PC-9 (cell line): ENCODE measurements at regions not wholly inside any gene's neighbourhood (a gene's known extent, or its start where the extent isn't known, plus 50 kb on each side); places are given as distances from the start of the nearest gene placed in this dataset.

ENCODE experiments used
- BruUV-seq: library from RNA; stranded (reverse); fragments of 400-500 nt; replicated peaks from 2 replicates; lab custom pipeline; 2021; lab: Mats Ljungman, UMichigan
- CTCF ChIA-PET: fragments of 300-600 bp; sonication (Branson Sonifier 250); formaldehyde crosslinking; loops from one replicate; lab custom pipeline; 2022; ENCODE audit warnings: antibody characterized with exemption; lab: Charles Lee
- POLR2A ChIA-PET: fragments of 300-600 bp; sonication (Branson Sonifier 250); formaldehyde crosslinking; loops from one replicate; lab custom pipeline; 2022; ENCODE audit warnings: antibody characterized with exemption; ENCODE audit not compliant: unreplicated experiment; lab: Charles Lee
- DNase-seq, 2 experiments: peaks; one replicate each; pipeline versions ENCODE4 v3.0.0 to v3.0.0-alpha.2; 2015 to 2022; ENCODE audit warnings: mixed read lengths in 1 of 2
- H2AFZ ChIP-seq: fragments of 200-600 bp; sonication (generic); 2 replicates; pipeline ENCODE4 v1.8.1; 2017; ENCODE audit warnings: antibody characterized with exemption
- H3F3A ChIP-seq: fragments of 200-600 bp; sonication (generic); 2 replicates; pipeline ENCODE4 v1.8.1; 2017; ENCODE audit warnings: antibody characterized with exemption, mild to moderate bottlenecking, low read depth; ENCODE audit not compliant: insufficient read depth
- H3K27ac ChIP-seq: fragments of 200-600 bp; sonication (generic); 2 replicates; pipeline ENCODE4 v1.6.1; 2016; ENCODE audit warnings: mixed run types
- H3K27me3 ChIP-seq: fragments of 200-600 bp; sonication (generic); 2 replicates; pipeline ENCODE4 v1.6.1; 2016; ENCODE audit warnings: low read depth, mixed run types; ENCODE audit not compliant: insufficient read depth
- H3K36me3 ChIP-seq: fragments of 200-600 bp; sonication (generic); 2 replicates; pipeline ENCODE4 v1.6.1; 2016; ENCODE audit warnings: low read depth, mixed run types
- H3K4me1 ChIP-seq: fragments of 200-600 bp; sonication (generic); replicated peaks from 2 replicates; pipeline ENCODE4 v1.6.1; 2016; ENCODE audit warnings: mixed run types; ENCODE audit not compliant: insufficient read depth
- H3K4me2 ChIP-seq: fragments of 200-600 bp; sonication (generic); 2 replicates; pipeline ENCODE4 v1.6.1; 2017; ENCODE audit warnings: mixed run types
- H3K4me3 ChIP-seq: fragments of 200-600 bp; sonication (generic); 2 replicates; pipeline ENCODE4 v1.6.1; 2016; ENCODE audit warnings: mixed run types
- H3K79me2 ChIP-seq: fragments of 200-600 bp; sonication (generic); 2 replicates; pipeline ENCODE4 v1.6.1; 2017; ENCODE audit warnings: low read depth, mixed run types
- H3K9me2 ChIP-seq: fragments of 200-600 bp; sonication (generic); 2 replicates; pipeline ENCODE4 v1.8.1; 2017; ENCODE audit warnings: mild to moderate bottlenecking; ENCODE audit not compliant: insufficient read depth
- H3K9me3 ChIP-seq: fragments of 200-600 bp; sonication (generic); 2 replicates; pipeline ENCODE4 v1.8.1; 2016; ENCODE audit warnings: low read depth; ENCODE audit not compliant: insufficient read depth
- H4K20me1 ChIP-seq: fragments of 200-600 bp; sonication (generic); 2 replicates; pipeline ENCODE4 v1.8.1; 2017; ENCODE audit not compliant: insufficient read depth
- EZH2 ChIP-seq: fragments of 200-600 bp; sonication (generic); IDR thresholded peaks from 2 replicates; pipeline ENCODE4 v1.8.0; 2017; ENCODE audit warnings: antibody characterized with exemption, low read depth
- intact Hi-C: fragments of 100-400 bp; cut with micrococcal nuclease; formaldehyde crosslinking; loops from one replicate; pipeline ENCODE4 v1.10.0; 2022; ENCODE audit not compliant: unreplicated experiment
- TF ChIP-seq, protein P1 (sequence below): fragments of 200-600 bp; sonication (generic); conservative IDR thresholded peaks from 2 replicates; pipeline ENCODE4 v1.6.1; 2017; ENCODE audit warnings: mixed run types, antibody characterized with exemption, mild to moderate bottlenecking, moderate library complexity

DNA sequence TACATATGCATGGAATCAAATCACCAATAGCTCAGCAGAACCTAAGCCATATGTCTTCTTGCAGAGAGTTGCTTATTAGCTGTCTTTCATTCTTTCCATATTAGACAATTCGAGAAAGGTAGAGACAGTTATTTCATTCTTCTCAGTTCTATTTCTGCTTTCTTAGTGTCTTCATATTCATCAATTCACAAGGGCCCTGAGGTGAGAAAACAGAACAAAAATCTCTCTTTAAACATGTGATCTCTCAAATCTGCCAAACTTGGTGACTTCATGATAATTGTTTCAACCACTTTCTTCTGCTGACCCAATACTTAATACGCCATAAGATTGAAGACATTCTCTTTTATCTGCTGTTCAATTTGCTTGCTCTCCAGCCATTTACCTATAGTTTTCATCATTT is 229.7 kb upstream of the MARCKS start:
- no peaks in the 10 kb centered on the region; the same call in 1 of the 2 replicates for H3K9me3 ChIP-seq
- TF ChIP-seq EZH2: no peak
- TF ChIP-seq, protein P1, sequence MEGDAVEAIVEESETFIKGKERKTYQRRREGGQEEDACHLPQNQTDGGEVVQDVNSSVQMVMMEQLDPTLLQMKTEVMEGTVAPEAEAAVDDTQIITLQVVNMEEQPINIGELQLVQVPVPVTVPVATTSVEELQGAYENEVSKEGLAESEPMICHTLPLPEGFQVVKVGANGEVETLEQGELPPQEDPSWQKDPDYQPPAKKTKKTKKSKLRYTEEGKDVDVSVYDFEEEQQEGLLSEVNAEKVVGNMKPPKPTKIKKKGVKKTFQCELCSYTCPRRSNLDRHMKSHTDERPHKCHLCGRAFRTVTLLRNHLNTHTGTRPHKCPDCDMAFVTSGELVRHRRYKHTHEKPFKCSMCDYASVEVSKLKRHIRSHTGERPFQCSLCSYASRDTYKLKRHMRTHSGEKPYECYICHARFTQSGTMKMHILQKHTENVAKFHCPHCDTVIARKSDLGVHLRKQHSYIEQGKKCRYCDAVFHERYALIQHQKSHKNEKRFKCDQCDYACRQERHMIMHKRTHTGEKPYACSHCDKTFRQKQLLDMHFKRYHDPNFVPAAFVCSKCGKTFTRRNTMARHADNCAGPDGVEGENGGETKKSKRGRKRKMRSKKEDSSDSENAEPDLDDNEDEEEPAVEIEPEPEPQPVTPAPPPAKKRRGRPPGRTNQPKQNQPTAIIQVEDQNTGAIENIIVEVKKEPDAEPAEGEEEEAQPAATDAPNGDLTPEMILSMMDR: no peak
- H3K27ac ChIP-seq: no peak overlapping the region
- intact Hi-C loops: no loop called here
- H3K36me3 ChIP-seq: no peaks in the 10 kb centered on the region
- H3K79me2 ChIP-seq: no peaks in the 10 kb centered on the region
- no TSS peak for BruUV-seq
- no peaks in the 10 kb centered on the region for H3K9me2 ChIP-seq
- peaks cover 16% of the 10 kb centered on the region for H3F3A ChIP-seq
- H3K4me2 ChIP-seq: no peak overlapping the region
- CTCF ChIA-PET: no interaction called here
- H2AFZ ChIP-seq: no peak overlapping the region
- H4K20me1 ChIP-seq: no peaks in the 10 kb centered on the region
- POLR2A ChIA-PET: no interaction called here
- no peaks in the 10 kb centered on the region for H3K27me3 ChIP-seq
- peaks cover 24% of the 10 kb centered on the region for H3K4me1 ChIP-seq
- H3K4me3 ChIP-seq: no peak overlapping the region
- DNase-seq: no peak

DNA sequence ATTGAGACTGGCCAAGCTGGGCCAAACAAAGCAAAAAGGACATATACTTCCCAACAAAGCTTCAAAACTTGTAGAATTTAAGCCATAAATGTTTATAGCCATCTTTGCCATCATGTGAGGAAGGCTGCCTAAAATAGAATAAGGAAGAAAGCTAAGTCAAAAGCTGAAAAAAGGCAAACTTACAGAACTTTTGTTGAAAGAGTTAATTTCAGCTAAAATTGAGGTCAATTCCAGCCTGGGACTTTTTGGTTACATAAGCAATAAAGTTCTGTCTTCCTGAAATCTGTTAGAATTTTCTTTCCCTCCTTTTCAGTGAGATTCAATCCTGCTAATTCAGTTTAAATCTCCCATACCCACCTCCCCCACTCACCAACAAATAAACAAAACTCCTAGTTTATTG is 227.9 kb upstream of the MARCKS start:
- TF ChIP-seq EZH2: no peak
- TF ChIP-seq, protein P1: no peak
- Histone ChIP-seq H3K79me2 (no peaks in the 10 kb centered on the region), H3K27me3 (no peaks in the 10 kb centered on the region), H3K9me2 (no peaks in the 10 kb centered on the region), H4K20me1 (no peaks in the 10 kb centered on the region), H3K27ac (no peak overlapping the region), H3K4me1 (peaks cover 41% of the 10 kb centered on the region), H2AFZ (no peak overlapping the region), H3K4me2 (no peak overlapping the region), H3K9me3 (peaks cover 3% of the 10 kb centered on the region; the same call in 1 of the 2 replicates), H3K36me3 (no peaks in the 10 kb centered on the region), H3F3A (peaks cover 32% of the 10 kb centered on the region), H3K4me3 (no peak overlapping the region)
- CTCF ChIA-PET: no interaction called here
- intact Hi-C loops: no loop called here
- POLR2A ChIA-PET: no interaction called here
- DNase-seq: no peak
- no TSS peak for BruUV-seq

DNA sequence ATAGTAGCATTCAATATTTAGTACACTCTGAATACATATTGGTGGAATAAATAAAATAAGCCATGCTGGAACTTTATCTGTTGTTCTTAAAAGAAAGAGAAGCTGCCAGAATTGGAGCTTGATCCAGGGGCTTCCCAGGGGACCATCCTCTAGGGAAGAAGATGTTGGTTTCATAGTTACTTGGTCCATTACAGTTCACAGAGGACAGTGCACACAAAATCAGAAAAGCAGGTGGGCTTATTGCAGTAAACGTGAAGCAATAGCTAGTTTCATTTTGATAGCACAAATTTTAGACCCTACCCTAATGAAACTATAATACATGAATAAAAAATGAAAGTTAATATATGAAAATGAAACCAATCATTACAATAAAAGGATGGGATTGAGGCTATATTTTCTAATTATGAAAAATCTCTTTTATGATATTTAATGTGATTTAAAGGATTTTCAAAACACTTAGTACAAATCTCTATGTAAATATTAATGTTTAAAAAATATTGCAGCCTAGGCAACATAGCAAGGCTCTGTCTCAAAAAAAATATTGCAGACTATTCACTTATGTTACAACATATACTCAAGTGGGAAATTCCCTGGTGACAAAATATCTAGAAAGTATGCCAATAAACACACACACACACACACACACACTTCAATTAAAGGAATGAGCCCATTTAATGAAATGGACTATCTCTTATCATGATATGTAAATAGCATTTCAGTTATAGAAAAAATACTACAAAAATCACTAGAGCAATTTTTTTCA is 227.0 kb upstream of the MARCKS start:
- Histone ChIP-seq H2AFZ (no peak overlapping the region), H3K27me3 (no peaks in the 10 kb centered on the region), H3K36me3 (no peaks in the 10 kb centered on the region), H3K79me2 (no peaks in the 10 kb centered on the region), H3K9me3 (peaks cover 3% of the 10 kb centered on the region; the same call in 1 of the 2 replicates), H3F3A (peaks cover 33% of the 10 kb centered on the region), H3K4me3 (no peak overlapping the region), H3K4me1 (peaks cover 50% of the 10 kb centered on the region), H3K27ac (peak overlapping the region; percentile 99), H3K4me2 (peak overlapping the region; percentile 78; the same call in 1 of the 2 replicates), H4K20me1 (no peaks in the 10 kb centered on the region), H3K9me2 (no peaks in the 10 kb centered on the region)
- DNase-seq: peak in 1 of 2 experiments; percentile 58
- TF ChIP-seq, protein P1: no peak
- TF ChIP-seq EZH2: no peak
- intact Hi-C loops: loop anchor here (5.0 kb wide), 3 partner anchors 68 to 218 kb away; no protein-coding TSS in a partner anchor
- POLR2A ChIA-PET: interaction anchor here (0.6 kb wide), 1 partner anchor 13 kb away, joined by 5 read pairs; no protein-coding TSS in a partner anchor
- CTCF ChIA-PET: no interaction called here
- no TSS peak for BruUV-seq
